ENCODE measurements at regions not wholly inside any gene's neighbourhood (a gene's known extent, or its start where the extent isn't known, plus 50 kb on each side); places are given as distances from the start of the nearest gene placed in this dataset.
A peak's percentile ranks its signal among the peaks of the same experiment; 100 is the strongest.

- Histone ChIP-seq H3K9me3 (ENCODE audit: control insufficient read depth, insufficient read depth, low read depth, low read length) (no peaks in the 10 kb centered on the region), H3K79me2 (ENCODE audit: control insufficient read depth, insufficient read depth, low read length) (no peaks in the 10 kb centered on the region), H3K27ac (ENCODE audit: insufficient read depth, low read length) (no peak overlapping the region), H3K4me2 (ENCODE audit: extremely low read depth, insufficient read depth, low read length) (no peak overlapping the region), H3K27me3 (ENCODE audit: control insufficient read depth, insufficient read depth, low read length) (no peaks in the 10 kb centered on the region), H4K20me1 (ENCODE audit: control insufficient read depth, extremely low read depth, insufficient read depth, low read length) (no peaks in the 10 kb centered on the region), H3K36me3 (ENCODE audit: control insufficient read depth, insufficient read depth, low read length) (no peaks in the 10 kb centered on the region), H3K4me1 (ENCODE audit: control insufficient read depth, extremely low read depth, insufficient read depth, low read length) (no peaks in the 10 kb centered on the region), H2AFZ (ENCODE audit: low read length) (no peak overlapping the region), H3K9ac (ENCODE audit: insufficient read depth, low read length) (no peak overlapping the region), H3K4me3 (replicated peaks in 1 of 4; ENCODE audit: control extremely low read depth in 1 of 4, insufficient read depth in 1 of 4, low read depth in 3 of 4, low read length in 4 of 4) (no peak overlapping the region)
- TF ChIP-seq EZH2 (IDR thresholded peaks at IDR 0.05; ENCODE audit: low read length, missing control alignments) (no peak), CTCF (conservative IDR thresholded peaks at IDR 0.05 in 1 of 2, IDR thresholded peaks at IDR 0.05 in 1 of 2; ENCODE audit: low read depth in 1 of 2, low read length in 2 of 2) (no peak)
- DNase-seq (ENCODE audit: low read depth in 2 of 2): no peak
Observed at GRCh38 chr18:73758446-73758845, 389.2 kb downstream of the FBXO15 start.

DNA sequence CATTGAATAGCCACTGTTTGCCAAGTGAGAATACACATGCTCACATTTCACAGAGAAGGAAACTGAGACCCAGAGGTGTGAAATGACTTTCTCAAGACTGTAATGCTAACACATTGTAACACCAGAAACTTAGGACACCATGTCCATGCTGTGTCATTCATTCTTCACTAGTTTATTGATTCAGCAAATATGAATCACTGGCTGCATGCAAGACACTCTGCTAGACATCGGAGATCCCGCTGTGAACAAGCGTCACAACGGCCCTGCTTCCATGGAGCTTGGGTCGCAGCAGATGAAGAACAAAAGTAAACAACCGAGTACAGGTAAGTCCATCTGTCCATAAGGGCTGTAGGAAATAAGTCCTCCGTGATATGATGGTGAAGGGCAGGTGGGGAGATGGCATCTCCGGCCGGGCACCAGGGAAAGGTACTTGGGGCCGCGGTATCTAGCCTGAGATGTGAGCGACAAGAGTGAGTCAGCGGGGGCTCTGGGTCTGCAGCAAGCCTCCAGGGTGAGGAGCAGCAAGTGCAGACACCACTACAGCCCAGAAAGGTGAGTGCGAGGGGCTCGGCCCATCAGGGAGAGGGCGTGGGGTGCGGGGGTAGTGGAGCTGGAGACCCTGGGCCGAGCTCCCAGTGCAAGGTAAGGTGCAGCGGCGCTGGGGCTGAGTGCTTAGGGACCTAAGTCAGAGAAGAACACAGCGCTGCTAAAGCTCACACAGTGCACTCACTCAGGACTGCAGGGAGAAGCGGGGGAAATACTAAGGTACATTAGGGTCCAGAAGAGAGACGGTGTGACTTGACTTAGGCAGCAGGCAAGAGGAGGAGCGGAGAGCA, 391.2 kb downstream of the FBXO15 start:
- Histone ChIP-seq H4K20me1 (ENCODE audit: control insufficient read depth, extremely low read depth, insufficient read depth, low read length) (no peaks in the 10 kb centered on the region), H3K79me2 (ENCODE audit: control insufficient read depth, insufficient read depth, low read length) (no peaks in the 10 kb centered on the region), H3K36me3 (ENCODE audit: control insufficient read depth, insufficient read depth, low read length) (no peaks in the 10 kb centered on the region), H3K9me3 (ENCODE audit: control insufficient read depth, insufficient read depth, low read depth, low read length) (no peaks in the 10 kb centered on the region), H3K4me1 (ENCODE audit: control insufficient read depth, extremely low read depth, insufficient read depth, low read length) (no peaks in the 10 kb centered on the region), H3K27ac (ENCODE audit: insufficient read depth, low read length) (no peak overlapping the region), H3K27me3 (ENCODE audit: control insufficient read depth, insufficient read depth, low read length) (no peaks in the 10 kb centered on the region), H3K4me3 (replicated peaks in 1 of 4; ENCODE audit: control extremely low read depth in 1 of 4, insufficient read depth in 1 of 4, low read depth in 3 of 4, low read length in 4 of 4) (no peak overlapping the region), H3K4me2 (ENCODE audit: extremely low read depth, insufficient read depth, low read length) (no peak overlapping the region), H2AFZ (ENCODE audit: low read length) (no peak overlapping the region), H3K9ac (ENCODE audit: insufficient read depth, low read length) (no peak overlapping the region)
- no peak for DNase-seq (ENCODE audit: low read depth in 2 of 2)
- TF ChIP-seq CTCF (conservative IDR thresholded peaks at IDR 0.05 in 1 of 2, IDR thresholded peaks at IDR 0.05 in 1 of 2; ENCODE audit: low read depth in 1 of 2, low read length in 2 of 2): no peak

GRCh38 chr18:73752965-73753364, 394.7 kb downstream of the FBXO15 start:
- no peaks in the 10 kb centered on the region for H3K27me3 ChIP-seq (ENCODE audit: control insufficient read depth, insufficient read depth, low read length)
- no peaks in the 10 kb centered on the region for H3K79me2 ChIP-seq (ENCODE audit: control insufficient read depth, insufficient read depth, low read length)
- no peaks in the 10 kb centered on the region for H4K20me1 ChIP-seq (ENCODE audit: control insufficient read depth, extremely low read depth, insufficient read depth, low read length)
- no peaks in the 10 kb centered on the region for H3K4me1 ChIP-seq (ENCODE audit: control insufficient read depth, extremely low read depth, insufficient read depth, low read length)
- H3K27ac ChIP-seq (ENCODE audit: insufficient read depth, low read length): no peak overlapping the region
- H3K9ac ChIP-seq (ENCODE audit: insufficient read depth, low read length): no peak overlapping the region
- TF ChIP-seq EZH2 (IDR thresholded peaks at IDR 0.05; ENCODE audit: low read length, missing control alignments) (no peak), CTCF (conservative IDR thresholded peaks at IDR 0.05 in 1 of 2, IDR thresholded peaks at IDR 0.05 in 1 of 2; ENCODE audit: low read depth in 1 of 2, low read length in 2 of 2) (no peak)
- H3K4me2 ChIP-seq (ENCODE audit: extremely low read depth, insufficient read depth, low read length): no peak overlapping the region
- H3K4me3 ChIP-seq (replicated peaks in 1 of 4; ENCODE audit: control extremely low read depth in 1 of 4, insufficient read depth in 1 of 4, low read depth in 3 of 4, low read length in 4 of 4): no peak overlapping the region
- H3K9me3 ChIP-seq (ENCODE audit: control insufficient read depth, insufficient read depth, low read depth, low read length): no peaks in the 10 kb centered on the region
- peak; percentile 37 to 61 for DNase-seq (ENCODE audit: low read depth in 2 of 2)
- H2AFZ ChIP-seq (ENCODE audit: low read length): no peak overlapping the region
- H3K36me3 ChIP-seq (ENCODE audit: control insufficient read depth, insufficient read depth, low read length): no peaks in the 10 kb centered on the region

Data from fibroblast of lung (primary cell).